ENCODE measurements at regions not wholly inside any gene's neighbourhood (a gene's known extent, or its start where the extent isn't known, plus 50 kb on each side); places are given as distances from the start of the nearest gene placed in this dataset.

DNA sequence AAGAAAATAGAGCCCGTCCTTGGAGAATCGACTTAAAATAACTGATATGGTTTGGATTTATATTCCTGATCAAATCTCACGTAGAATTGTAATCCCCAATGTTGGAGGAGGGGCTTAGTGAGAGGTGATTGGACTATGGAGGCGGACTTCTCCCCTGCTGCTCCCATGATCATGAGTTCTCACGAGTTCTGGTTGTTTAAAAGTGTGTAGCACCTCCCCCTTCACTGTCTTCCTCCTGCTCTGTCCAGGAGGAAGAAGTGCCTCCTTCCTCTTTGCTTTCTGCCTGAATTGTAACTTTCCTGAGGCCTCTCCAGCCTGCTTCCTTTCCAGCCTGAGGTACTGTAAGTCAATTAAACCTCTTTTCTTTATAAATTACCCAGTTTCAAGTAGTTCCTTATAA is 529.2 kb downstream of the HAO1 start:
- no peaks in the 10 kb centered on the region for H3K9me2 ChIP-seq (replicated peaks; ENCODE audit: low read depth, low read length)

DNA sequence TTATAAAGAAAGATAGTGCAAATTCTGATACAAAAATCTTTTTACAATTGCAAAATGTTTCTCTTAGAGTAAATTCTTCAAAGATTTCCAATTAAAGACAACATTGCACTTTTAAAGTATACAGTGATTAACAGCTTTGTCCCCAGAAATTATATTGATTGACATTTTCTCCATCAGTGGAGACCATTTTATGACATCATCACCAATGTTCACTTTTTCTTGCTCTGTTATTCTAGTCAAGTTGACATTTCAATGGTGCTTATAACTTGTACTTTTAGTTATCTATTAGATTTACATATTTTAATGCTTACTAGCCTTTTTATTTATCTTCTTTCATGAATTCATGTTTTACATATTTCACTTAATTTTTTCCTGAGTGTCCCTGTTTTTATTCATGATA is 524.8 kb downstream of the HAO1 start:
- H3K79me2 ChIP-seq (ENCODE audit: insufficient read depth, low read length), result no peaks in the 10 kb centered on the region

More for the DNA sequence above, 529.2 kb downstream of the HAO1 start:
- Histone ChIP-seq H3K27me3 (ENCODE audit: insufficient read depth, low read length, poor library complexity, severe bottlenecking) (no peaks in the 10 kb centered on the region), H3K4me1 (ENCODE audit: insufficient read depth, low read length, poor library complexity, severe bottlenecking) (no peaks in the 10 kb centered on the region), H3K4me2 (ENCODE audit: low read depth, low read length, poor library complexity, severe bottlenecking) (no peak overlapping the region), H3K36me3 (ENCODE audit: insufficient read depth, low read length) (no peaks in the 10 kb centered on the region), H3K9me3 (ENCODE audit: insufficient read depth, low read depth, low read length) (no peaks in the 10 kb centered on the region), H3K4me3 (ENCODE audit: low read length, poor library complexity, severe bottlenecking) (no peak overlapping the region), H2AFZ (ENCODE audit: low read length) (no peak overlapping the region), H3K79me2 (ENCODE audit: insufficient read depth, low read length) (no peaks in the 10 kb centered on the region), H3K9ac (ENCODE audit: low read depth, low read length, poor library complexity, severe bottlenecking) (no peak overlapping the region), H3F3A (ENCODE audit: low read depth) (no peaks in the 10 kb centered on the region), H4K20me1 (ENCODE audit: insufficient read depth, low read length, poor library complexity, severe bottlenecking) (no peaks in the 10 kb centered on the region)
- TF ChIP-seq EZH2phosphoT487 (IDR thresholded peaks at IDR 0.05; ENCODE audit: borderline replicate concordance), result no peak
- TF ChIP-seq, protein P1, sequence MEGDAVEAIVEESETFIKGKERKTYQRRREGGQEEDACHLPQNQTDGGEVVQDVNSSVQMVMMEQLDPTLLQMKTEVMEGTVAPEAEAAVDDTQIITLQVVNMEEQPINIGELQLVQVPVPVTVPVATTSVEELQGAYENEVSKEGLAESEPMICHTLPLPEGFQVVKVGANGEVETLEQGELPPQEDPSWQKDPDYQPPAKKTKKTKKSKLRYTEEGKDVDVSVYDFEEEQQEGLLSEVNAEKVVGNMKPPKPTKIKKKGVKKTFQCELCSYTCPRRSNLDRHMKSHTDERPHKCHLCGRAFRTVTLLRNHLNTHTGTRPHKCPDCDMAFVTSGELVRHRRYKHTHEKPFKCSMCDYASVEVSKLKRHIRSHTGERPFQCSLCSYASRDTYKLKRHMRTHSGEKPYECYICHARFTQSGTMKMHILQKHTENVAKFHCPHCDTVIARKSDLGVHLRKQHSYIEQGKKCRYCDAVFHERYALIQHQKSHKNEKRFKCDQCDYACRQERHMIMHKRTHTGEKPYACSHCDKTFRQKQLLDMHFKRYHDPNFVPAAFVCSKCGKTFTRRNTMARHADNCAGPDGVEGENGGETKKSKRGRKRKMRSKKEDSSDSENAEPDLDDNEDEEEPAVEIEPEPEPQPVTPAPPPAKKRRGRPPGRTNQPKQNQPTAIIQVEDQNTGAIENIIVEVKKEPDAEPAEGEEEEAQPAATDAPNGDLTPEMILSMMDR (conservative IDR thresholded peaks at IDR 0.05; ENCODE audit: low read length), result no peak

DNA sequence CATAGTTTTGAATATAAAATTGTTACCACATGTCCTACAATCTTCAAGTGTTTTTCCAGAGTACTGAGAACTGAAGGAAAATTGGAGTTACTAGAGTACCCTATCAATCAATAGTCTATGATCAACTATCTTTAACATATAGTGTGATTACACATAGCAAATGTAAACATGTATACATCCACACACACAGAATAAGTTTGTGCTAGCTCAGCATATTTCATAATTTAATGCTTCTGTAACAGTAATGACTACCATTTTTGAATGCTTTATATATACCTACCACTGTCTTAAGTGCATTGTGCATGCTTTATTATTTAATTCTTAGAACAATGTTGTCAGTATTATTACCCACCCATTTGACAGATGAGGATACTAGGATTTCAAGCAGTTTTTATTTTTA is 523.9 kb downstream of the HAO1 start:
- H3K4me1 ChIP-seq (ENCODE audit: insufficient read depth, low read length, poor library complexity, severe bottlenecking), result no peaks in the 10 kb centered on the region
- H3K27me3 ChIP-seq (ENCODE audit: insufficient read depth, low read length, poor library complexity, severe bottlenecking), result no peaks in the 10 kb centered on the region
- TF ChIP-seq, protein P1 (conservative IDR thresholded peaks at IDR 0.05; ENCODE audit: low read length), result no peak
- TF ChIP-seq EZH2phosphoT487 (IDR thresholded peaks at IDR 0.05; ENCODE audit: borderline replicate concordance), result no peak
- no peaks in the 10 kb centered on the region for H3K9me3 ChIP-seq (ENCODE audit: insufficient read depth, low read depth, low read length)
- no peak overlapping the region for H2AFZ ChIP-seq (ENCODE audit: low read length)
- H3K9ac ChIP-seq (ENCODE audit: low read depth, low read length, poor library complexity, severe bottlenecking), result no peak overlapping the region
- H3K36me3 ChIP-seq (ENCODE audit: insufficient read depth, low read length), result no peaks in the 10 kb centered on the region
- H3K4me3 ChIP-seq (ENCODE audit: low read length, poor library complexity, severe bottlenecking), result no peak overlapping the region
- H4K20me1 ChIP-seq (ENCODE audit: insufficient read depth, low read length, poor library complexity, severe bottlenecking), result no peaks in the 10 kb centered on the region
- H3K4me2 ChIP-seq (ENCODE audit: low read depth, low read length, poor library complexity, severe bottlenecking), result no peak overlapping the region
- no peaks in the 10 kb centered on the region for H3K79me2 ChIP-seq (ENCODE audit: insufficient read depth, low read length)
- no peaks in the 10 kb centered on the region for H3K9me2 ChIP-seq (replicated peaks; ENCODE audit: low read depth, low read length)
- no peaks in the 10 kb centered on the region for H3F3A ChIP-seq (ENCODE audit: low read depth)

More for the DNA sequence above, 524.8 kb downstream of the HAO1 start:
- Histone ChIP-seq H3K36me3 (ENCODE audit: insufficient read depth, low read length) (no peaks in the 10 kb centered on the region), H3K27me3 (ENCODE audit: insufficient read depth, low read length, poor library complexity, severe bottlenecking) (no peaks in the 10 kb centered on the region), H3K9me3 (ENCODE audit: insufficient read depth, low read depth, low read length) (no peaks in the 10 kb centered on the region), H3K9ac (ENCODE audit: low read depth, low read length, poor library complexity, severe bottlenecking) (no peak overlapping the region), H3F3A (ENCODE audit: low read depth) (no peaks in the 10 kb centered on the region), H4K20me1 (ENCODE audit: insufficient read depth, low read length, poor library complexity, severe bottlenecking) (no peaks in the 10 kb centered on the region), H3K4me2 (ENCODE audit: low read depth, low read length, poor library complexity, severe bottlenecking) (no peak overlapping the region), H2AFZ (ENCODE audit: low read length) (no peak overlapping the region), H3K4me3 (ENCODE audit: low read length, poor library complexity, severe bottlenecking) (no peak overlapping the region), H3K4me1 (ENCODE audit: insufficient read depth, low read length, poor library complexity, severe bottlenecking) (no peaks in the 10 kb centered on the region), H3K9me2 (replicated peaks; ENCODE audit: low read depth, low read length) (no peaks in the 10 kb centered on the region)
- TF ChIP-seq, protein P1 (conservative IDR thresholded peaks at IDR 0.05; ENCODE audit: low read length), result no peak
- TF ChIP-seq EZH2phosphoT487 (IDR thresholded peaks at IDR 0.05; ENCODE audit: borderline replicate concordance), result no peak
